SJCRH30 (cell line): ENCODE measurements at regions not wholly inside any gene's neighbourhood (a gene's known extent, or its start where the extent isn't known, plus 50 kb on each side); places are given as distances from the start of the nearest gene placed in this dataset.

Source experiments
- DNase-seq, 2 experiments: peaks; one replicate each; pipeline ENCODE4 v3.0.0-alpha.2; 2015 to 2020
- H3K27ac ChIP-seq: fragments of 250-450 bp; sonication (Bioruptor Pico); 2 replicates; pipeline ENCODE4 v1.5.1; 2020; ENCODE audit warnings: mild to moderate bottlenecking, moderate library complexity
- H3K27me3 ChIP-seq: fragments of 250-450 bp; sonication (Bioruptor Pico); 2 replicates; pipeline ENCODE4 v1.5.1; 2020; ENCODE audit warnings: mild to moderate bottlenecking, moderate library complexity
- H3K36me3 ChIP-seq: fragments of 250-450 bp; sonication (Bioruptor Pico); 2 replicates; pipeline ENCODE4 v1.5.1; 2020; ENCODE audit warnings: mild to moderate bottlenecking, moderate library complexity
- H3K4me1 ChIP-seq: fragments of 250-450 bp; sonication (Bioruptor Pico); 2 replicates; pipeline ENCODE4 v1.5.1; 2020; ENCODE audit warnings: mild to moderate bottlenecking, moderate library complexity
- H3K4me3 ChIP-seq: fragments of 250-450 bp; sonication (Bioruptor Pico); 2 replicates; pipeline ENCODE4 v1.5.1; 2020; ENCODE audit warnings: mild to moderate bottlenecking, moderate library complexity
- H3K9me3 ChIP-seq: fragments of 250-450 bp; sonication (Bioruptor Pico); replicated peaks from 2 replicates; pipeline ENCODE4 v1.5.1; 2020; ENCODE audit warnings: mild to moderate bottlenecking, moderate library complexity

- Histone ChIP-seq H3K4me1 (no peaks in the 10 kb centered on the region), H3K27me3 (no peaks in the 10 kb centered on the region), H3K4me3 (no peak overlapping the region), H3K27ac (no peak overlapping the region), H3K36me3 (no peaks in the 10 kb centered on the region), H3K9me3 (no peaks in the 10 kb centered on the region; the same call in 1 of the 2 replicates)
- no peak for DNase-seq
Observed at GRCh38 chr13:80116107-80116506, 224.8 kb downstream of the SPRY2 start.

GRCh38 chr13:80115616-80116015, 225.3 kb downstream of the SPRY2 start:
- no peaks in the 10 kb centered on the region for H3K36me3 ChIP-seq
- H3K4me3 ChIP-seq: no peak overlapping the region
- H3K4me1 ChIP-seq: no peaks in the 10 kb centered on the region
- H3K9me3 ChIP-seq: no peaks in the 10 kb centered on the region
- no peaks in the 10 kb centered on the region for H3K27me3 ChIP-seq
- no peak for DNase-seq
- H3K27ac ChIP-seq: no peak overlapping the region

GRCh38 chr13:80113714-80114454, 227.0 kb downstream of the SPRY2 start:
- no peak for DNase-seq
- Histone ChIP-seq H3K36me3 (no peaks in the 10 kb centered on the region), H3K9me3 (no peaks in the 10 kb centered on the region)

GRCh38 chr13:80109303-80109702, 231.6 kb downstream of the SPRY2 start:
- H3K36me3 ChIP-seq: no peaks in the 10 kb centered on the region
- H3K4me1 ChIP-seq: no peaks in the 10 kb centered on the region
- no peak overlapping the region for H3K27ac ChIP-seq

More at GRCh38 chr13:80113714-80114454, 227.0 kb downstream of the SPRY2 start:
- no peak overlapping the region for H3K27ac ChIP-seq
- no peak overlapping the region for H3K4me3 ChIP-seq
- no peaks in the 10 kb centered on the region for H3K4me1 ChIP-seq
- H3K27me3 ChIP-seq: no peaks in the 10 kb centered on the region

GRCh38 chr13:80105350-80105749, 235.6 kb downstream of the SPRY2 start:
- Histone ChIP-seq H3K36me3 (no peaks in the 10 kb centered on the region), H3K4me3 (no peak overlapping the region), H3K4me1 (no peaks in the 10 kb centered on the region), H3K27me3 (no peaks in the 10 kb centered on the region), H3K9me3 (no peaks in the 10 kb centered on the region), H3K27ac (no peak overlapping the region)
- DNase-seq: no peak

More at GRCh38 chr13:80109303-80109702, 231.6 kb downstream of the SPRY2 start:
- no peak for DNase-seq
- no peak overlapping the region for H3K4me3 ChIP-seq
- no peaks in the 10 kb centered on the region for H3K9me3 ChIP-seq
- H3K27me3 ChIP-seq: no peaks in the 10 kb centered on the region

GRCh38 chr13:80101040-80101439, 239.9 kb downstream of the SPRY2 start:
- no peak for DNase-seq
- Histone ChIP-seq H3K27ac (no peak overlapping the region), H3K36me3 (no peaks in the 10 kb centered on the region), H3K4me3 (no peak overlapping the region), H3K27me3 (no peaks in the 10 kb centered on the region), H3K4me1 (no peaks in the 10 kb centered on the region), H3K9me3 (no peaks in the 10 kb centered on the region; the same call in 1 of the 2 replicates)

- H3K4me1 ChIP-seq: no peaks in the 10 kb centered on the region
- H3K9me3 ChIP-seq: no peaks in the 10 kb centered on the region; the same call in 1 of the 2 replicates
- DNase-seq: no peak
- no peak overlapping the region for H3K4me3 ChIP-seq
- H3K27ac ChIP-seq: no peak overlapping the region
- H3K27me3 ChIP-seq: no peaks in the 10 kb centered on the region
- no peaks in the 10 kb centered on the region for H3K36me3 ChIP-seq
Observed at GRCh38 chr13:80100636-80101035, 240.3 kb downstream of the SPRY2 start.

GRCh38 chr13:80097561-80097960, 243.4 kb downstream of the SPRY2 start:
- H3K27ac ChIP-seq: no peak overlapping the region
- no peak for DNase-seq
- H3K36me3 ChIP-seq: no peaks in the 10 kb centered on the region
- H3K27me3 ChIP-seq: no peaks in the 10 kb centered on the region
- no peaks in the 10 kb centered on the region; the same call in none of the 2 replicates for H3K9me3 ChIP-seq
- no peaks in the 10 kb centered on the region for H3K4me1 ChIP-seq
- no peak overlapping the region for H3K4me3 ChIP-seq

- H3K9me3 ChIP-seq: no peaks in the 10 kb centered on the region; the same call in none of the 2 replicates
- no peaks in the 10 kb centered on the region for H3K36me3 ChIP-seq
- no peak overlapping the region for H3K27ac ChIP-seq
- no peak overlapping the region for H3K4me3 ChIP-seq
- no peaks in the 10 kb centered on the region for H3K4me1 ChIP-seq
- H3K27me3 ChIP-seq: no peaks in the 10 kb centered on the region
- DNase-seq: no peak
Observed at GRCh38 chr13:80096383-80096782, 244.5 kb downstream of the SPRY2 start.

GRCh38 chr13:80094526-80094925, 246.4 kb downstream of the SPRY2 start:
- Histone ChIP-seq H3K36me3 (no peaks in the 10 kb centered on the region), H3K4me3 (no peak overlapping the region), H3K4me1 (no peaks in the 10 kb centered on the region), H3K27me3 (no peaks in the 10 kb centered on the region), H3K9me3 (no peaks in the 10 kb centered on the region; the same call in none of the 2 replicates), H3K27ac (no peak overlapping the region)
- DNase-seq: no peak

- no peaks in the 10 kb centered on the region; the same call in none of the 2 replicates for H3K9me3 ChIP-seq
- DNase-seq: no peak
- no peaks in the 10 kb centered on the region for H3K36me3 ChIP-seq
Observed at GRCh38 chr13:80093888-80094287, 247.0 kb downstream of the SPRY2 start.

GRCh38 chr13:80086304-80086721, 254.6 kb downstream of the SPRY2 start:
- H3K27ac ChIP-seq: no peak overlapping the region
- no peak overlapping the region for H3K4me3 ChIP-seq
- DNase-seq: no peak
- H3K4me1 ChIP-seq: peaks cover 22% of the 10 kb centered on the region
- H3K9me3 ChIP-seq: no peaks in the 10 kb centered on the region; the same call in 1 of the 2 replicates
- no peaks in the 10 kb centered on the region for H3K36me3 ChIP-seq
- H3K27me3 ChIP-seq: no peaks in the 10 kb centered on the region

More at GRCh38 chr13:80093888-80094287, 247.0 kb downstream of the SPRY2 start:
- Histone ChIP-seq H3K4me3 (no peak overlapping the region), H3K27me3 (no peaks in the 10 kb centered on the region), H3K4me1 (no peaks in the 10 kb centered on the region), H3K27ac (no peak overlapping the region)

GRCh38 chr13:80083853-80084676, 256.9 kb downstream of the SPRY2 start:
- no peaks in the 10 kb centered on the region; the same call in 1 of the 2 replicates for H3K9me3 ChIP-seq
- DNase-seq: peak; percentile 30 to 73
- H3K4me3 ChIP-seq: peak overlapping the region; percentile 22
- no peaks in the 10 kb centered on the region for H3K36me3 ChIP-seq
- no peaks in the 10 kb centered on the region for H3K27me3 ChIP-seq
- H3K4me1 ChIP-seq: peaks cover 22% of the 10 kb centered on the region
- peak overlapping the region; percentile 74 for H3K27ac ChIP-seq

- H3K4me3 ChIP-seq: peak overlapping the region; percentile 22
- H3K27ac ChIP-seq: peak overlapping the region; percentile 74
- peak; percentile 16 to 57 for DNase-seq
- H3K36me3 ChIP-seq: no peaks in the 10 kb centered on the region
- H3K27me3 ChIP-seq: no peaks in the 10 kb centered on the region
- no peaks in the 10 kb centered on the region; the same call in 1 of the 2 replicates for H3K9me3 ChIP-seq
- peaks cover 22% of the 10 kb centered on the region for H3K4me1 ChIP-seq
Observed at GRCh38 chr13:80083081-80083852, 257.7 kb downstream of the SPRY2 start.
